22Rv1 (cell line): ENCODE measurements at regions not wholly inside any gene's neighbourhood (a gene's known extent, or its start where the extent isn't known, plus 50 kb on each side); places are given as distances from the start of the nearest gene placed in this dataset.

Source experiments
- ZFX ChIP-seq: fragments of 450-650 bp; IDR thresholded peaks from 2 replicates; pipeline ENCODE4 v1.6.1; 2017; ENCODE audit warnings: antibody characterized with exemption, borderline replicate concordance
- TF ChIP-seq, protein P1 (sequence below): fragments of 450-650 bp; IDR thresholded peaks from 2 replicates; pipeline ENCODE4 v1.5.1; 2017; ENCODE audit warnings: mild to moderate bottlenecking

GRCh38 chr21:14607262-14607661, 61.1 kb upstream of the SAMSN1 start:
- TF ChIP-seq, protein P1, sequence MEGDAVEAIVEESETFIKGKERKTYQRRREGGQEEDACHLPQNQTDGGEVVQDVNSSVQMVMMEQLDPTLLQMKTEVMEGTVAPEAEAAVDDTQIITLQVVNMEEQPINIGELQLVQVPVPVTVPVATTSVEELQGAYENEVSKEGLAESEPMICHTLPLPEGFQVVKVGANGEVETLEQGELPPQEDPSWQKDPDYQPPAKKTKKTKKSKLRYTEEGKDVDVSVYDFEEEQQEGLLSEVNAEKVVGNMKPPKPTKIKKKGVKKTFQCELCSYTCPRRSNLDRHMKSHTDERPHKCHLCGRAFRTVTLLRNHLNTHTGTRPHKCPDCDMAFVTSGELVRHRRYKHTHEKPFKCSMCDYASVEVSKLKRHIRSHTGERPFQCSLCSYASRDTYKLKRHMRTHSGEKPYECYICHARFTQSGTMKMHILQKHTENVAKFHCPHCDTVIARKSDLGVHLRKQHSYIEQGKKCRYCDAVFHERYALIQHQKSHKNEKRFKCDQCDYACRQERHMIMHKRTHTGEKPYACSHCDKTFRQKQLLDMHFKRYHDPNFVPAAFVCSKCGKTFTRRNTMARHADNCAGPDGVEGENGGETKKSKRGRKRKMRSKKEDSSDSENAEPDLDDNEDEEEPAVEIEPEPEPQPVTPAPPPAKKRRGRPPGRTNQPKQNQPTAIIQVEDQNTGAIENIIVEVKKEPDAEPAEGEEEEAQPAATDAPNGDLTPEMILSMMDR: no peak
- TF ChIP-seq ZFX: no peak
